Endometrium (tissue), 2 donors: ENCODE measurements at regions not wholly inside any gene's neighbourhood (a gene's known extent, or its start where the extent isn't known, plus 50 kb on each side); places are given as distances from the start of the nearest gene placed in this dataset.

Experiments used
- FAIRE-seq: peaks from 2 replicates; lab custom pipeline; 2012; peaks lifted over from hg19 to GRCh38; lab: Jason Lieb, UNC
- donor health status: control.
- donor health status: control.

GRCh38 chr2:239586651-239587310 is 186.0 kb upstream of the HDAC4 start:
- FAIRE-seq: no peak

- no peak for FAIRE-seq
Measured at GRCh38 chr2:239585422-239585821, 184.6 kb upstream of the HDAC4 start.

DNA sequence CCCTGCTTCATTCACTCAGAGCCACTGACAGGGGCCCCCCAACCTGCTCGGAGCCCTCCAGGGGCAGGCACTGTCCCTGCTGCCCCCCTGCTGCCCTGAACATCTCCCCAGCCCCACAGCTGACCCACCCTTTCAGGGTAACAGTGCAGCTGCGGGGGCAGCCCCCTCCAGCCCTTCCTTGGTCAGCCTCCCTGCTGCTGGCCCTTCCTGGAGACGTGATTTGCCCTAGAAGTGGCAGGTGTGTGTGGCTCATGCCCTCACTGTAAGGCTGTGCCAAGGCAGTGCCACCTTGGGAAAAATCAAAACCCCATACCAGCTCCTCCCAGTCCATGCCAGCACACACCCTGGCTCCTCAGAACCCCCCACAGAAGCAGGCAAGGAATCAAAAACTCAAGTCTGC is 184.2 kb upstream of the HDAC4 start:
- FAIRE-seq: no peak

- FAIRE-seq: no peak
Measured at GRCh38 chr2:239583879-239584859, 183.3 kb upstream of the HDAC4 start.

DNA sequence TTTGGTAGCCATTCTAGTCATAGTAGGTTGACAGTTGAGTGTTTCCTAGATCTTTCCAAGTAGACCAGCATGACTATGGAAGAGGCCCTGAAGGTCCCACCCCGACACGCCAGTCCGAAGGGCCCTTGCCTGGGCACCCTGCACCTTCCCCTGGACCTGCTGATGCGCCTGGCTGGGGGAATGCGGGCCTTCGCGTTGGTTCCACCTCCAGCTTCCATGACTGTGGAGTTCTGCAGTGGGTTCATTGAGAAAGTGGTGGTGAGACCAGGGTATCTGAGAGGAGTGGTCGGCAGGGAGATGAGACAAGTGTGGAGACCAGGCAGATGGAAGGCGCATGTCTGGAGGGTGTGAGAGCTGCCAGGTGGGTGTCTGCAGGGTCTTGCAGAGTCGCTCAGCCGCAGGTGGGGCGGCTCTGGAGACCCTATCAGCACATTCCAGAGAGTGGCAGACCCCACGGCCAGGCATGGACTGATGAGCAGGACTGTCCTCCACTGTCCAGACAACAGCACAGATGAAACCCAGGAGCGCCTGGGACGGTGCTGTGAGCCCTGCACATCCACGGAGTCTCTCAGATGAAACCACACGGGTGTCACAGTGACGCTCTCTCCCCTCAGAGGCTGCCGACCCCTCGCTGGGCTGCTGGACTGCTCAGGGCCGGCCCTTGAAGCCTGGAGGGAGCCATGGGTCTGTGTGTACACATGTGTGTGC is 182.5 kb upstream of the HDAC4 start:
- FAIRE-seq: no peak

DNA sequence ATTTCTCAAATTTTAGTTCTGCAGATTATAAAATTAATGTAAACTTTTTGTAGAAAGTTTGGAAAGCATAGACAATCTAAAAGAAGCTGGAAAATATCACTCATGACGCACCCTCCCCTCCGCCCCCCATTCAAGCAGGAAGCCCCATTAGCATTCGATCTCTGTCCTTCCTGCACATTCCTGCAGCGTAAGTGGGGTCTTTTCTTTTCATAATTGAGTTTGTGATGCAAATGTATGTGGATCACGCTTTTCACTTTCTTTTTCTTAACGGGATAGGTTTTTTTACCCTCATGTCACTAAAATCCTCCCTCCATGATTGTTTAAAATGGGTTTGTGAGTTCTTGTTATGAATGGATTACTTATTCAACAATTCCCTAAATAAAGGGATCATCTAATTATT is 181.7 kb upstream of the HDAC4 start:
- no peak for FAIRE-seq

DNA sequence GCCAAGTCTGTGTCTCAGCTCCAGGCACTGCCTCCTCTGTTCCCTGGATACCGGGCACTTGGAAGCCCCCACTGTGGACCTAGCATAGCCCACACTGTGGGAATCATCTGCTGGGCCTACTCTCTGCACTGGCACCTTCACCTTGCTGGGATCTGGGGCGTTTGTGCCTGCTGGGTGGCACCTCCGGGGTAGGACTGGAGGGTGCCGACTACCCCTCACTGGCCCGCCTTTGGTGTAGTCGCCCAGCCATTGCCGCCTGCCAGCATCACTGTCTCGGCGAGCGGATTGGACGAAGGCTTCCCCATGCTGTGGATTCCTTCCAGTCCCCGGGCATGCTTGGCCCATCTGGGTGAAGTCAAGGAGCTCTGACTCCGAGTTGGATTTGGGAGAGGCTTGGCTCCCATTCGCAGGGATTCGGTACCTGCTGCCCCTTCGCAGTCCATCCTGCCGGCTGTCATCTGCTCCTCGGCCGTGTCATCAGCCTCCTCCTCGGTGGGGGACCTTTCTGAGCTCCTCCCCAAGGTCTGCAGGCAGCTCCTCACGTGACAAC is 180.6 kb upstream of the HDAC4 start:
- FAIRE-seq: no peak

- no peak for FAIRE-seq
Measured at GRCh38 chr2:239580199-239580527, 179.3 kb upstream of the HDAC4 start.

DNA sequence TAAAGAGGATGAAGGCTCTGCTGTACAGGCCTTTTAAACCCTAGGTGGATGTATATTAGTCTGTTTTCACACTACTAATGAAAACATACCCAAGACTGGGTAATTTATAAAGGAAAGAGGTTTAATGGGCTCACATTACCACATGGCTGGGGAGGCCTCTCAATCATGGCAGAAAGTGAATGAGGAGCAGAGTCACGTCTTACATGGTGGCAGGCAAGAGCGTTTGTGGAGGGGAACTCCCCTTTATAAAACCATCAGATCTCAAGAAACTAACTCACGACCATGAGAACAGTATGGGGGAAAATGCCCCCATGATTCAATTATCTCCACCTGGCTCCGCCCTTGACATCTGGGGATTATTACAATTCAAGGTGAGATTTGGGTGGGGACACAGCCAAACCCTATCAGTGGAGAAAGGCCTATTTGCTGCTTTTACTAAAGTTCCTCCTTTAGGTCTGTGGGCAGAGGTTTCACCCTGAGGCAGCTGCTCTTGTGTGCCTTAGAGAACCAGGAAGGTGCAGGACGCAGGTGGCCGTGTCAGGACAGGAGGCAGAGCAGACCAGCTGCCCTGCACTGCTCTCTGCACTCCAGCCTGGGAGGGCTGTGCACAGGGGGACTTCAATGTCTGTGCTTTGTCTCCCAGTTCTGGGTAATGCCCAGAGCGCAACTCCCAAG is 178.8 kb upstream of the HDAC4 start:
- no peak for FAIRE-seq

DNA sequence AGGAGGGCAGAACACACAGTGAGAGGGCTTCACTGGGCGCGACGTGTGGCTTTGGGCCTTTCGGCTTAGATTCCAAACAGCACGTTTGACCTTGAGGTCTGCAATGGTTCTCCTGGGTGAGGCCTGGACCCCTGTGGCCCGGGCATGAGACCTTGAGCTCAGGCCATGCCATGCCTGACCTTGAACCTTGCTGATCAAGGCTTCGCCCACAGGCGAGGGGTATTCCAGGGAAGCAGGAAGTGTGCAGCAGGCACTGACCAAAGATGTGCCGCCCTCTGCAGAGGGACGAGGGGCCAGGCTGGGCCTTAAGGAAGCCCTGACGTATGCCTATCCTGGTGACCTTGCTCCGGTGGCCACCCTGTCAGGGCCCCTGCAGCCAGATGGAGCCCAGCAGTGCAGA is 178.3 kb upstream of the HDAC4 start:
- no peak for FAIRE-seq

- no peak for FAIRE-seq
Measured at GRCh38 chr2:239578381-239578780, 177.6 kb upstream of the HDAC4 start.

DNA sequence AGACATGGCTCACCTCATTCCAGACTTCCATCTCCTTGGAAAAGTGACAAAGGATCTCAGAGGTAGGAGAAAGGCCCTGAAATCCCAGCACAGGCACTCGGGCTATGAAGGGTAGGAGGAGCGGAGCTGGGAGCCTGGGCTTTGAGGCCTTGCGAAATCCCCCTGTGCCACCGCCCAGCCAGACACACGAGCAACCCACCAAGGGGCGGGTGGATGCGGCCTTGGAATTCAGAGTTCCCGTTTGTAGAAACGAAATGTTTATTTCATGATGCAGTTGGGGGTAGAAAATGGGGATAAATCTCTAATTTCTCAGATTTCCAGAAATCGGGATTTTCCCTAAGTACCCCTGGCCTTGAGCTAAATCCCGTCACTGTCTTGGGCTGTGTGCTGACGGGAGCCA is 177.1 kb upstream of the HDAC4 start:
- FAIRE-seq: no peak

- peak; percentile 89 for FAIRE-seq
Measured at GRCh38 chr2:239576784-239577685, 176.2 kb upstream of the HDAC4 start.

DNA sequence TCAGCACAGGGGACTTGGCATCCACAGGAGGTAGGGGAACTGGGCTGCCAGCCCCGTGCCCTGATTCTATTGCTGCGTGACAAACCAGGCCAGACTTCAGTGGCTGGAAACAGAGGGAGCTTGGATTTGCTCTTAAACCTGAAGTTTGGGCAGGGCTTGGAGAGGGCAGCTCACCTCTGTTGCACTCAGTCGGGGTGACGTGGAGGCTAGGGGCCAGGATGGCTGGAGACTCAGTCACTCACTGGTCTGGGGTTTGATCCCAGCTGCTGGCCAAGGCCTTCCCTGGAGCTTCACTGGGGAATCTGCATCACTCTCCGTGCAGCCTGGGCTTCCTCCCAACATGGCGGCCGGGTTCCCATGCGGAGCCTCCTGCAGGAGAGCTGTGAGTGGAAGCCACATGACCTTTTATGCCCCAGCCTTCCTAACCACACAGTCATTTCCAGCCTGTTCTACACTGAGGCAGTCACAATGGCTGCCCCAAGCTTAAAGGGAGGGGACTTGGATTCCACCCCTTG is 175.2 kb upstream of the HDAC4 start:
- no peak for FAIRE-seq

DNA sequence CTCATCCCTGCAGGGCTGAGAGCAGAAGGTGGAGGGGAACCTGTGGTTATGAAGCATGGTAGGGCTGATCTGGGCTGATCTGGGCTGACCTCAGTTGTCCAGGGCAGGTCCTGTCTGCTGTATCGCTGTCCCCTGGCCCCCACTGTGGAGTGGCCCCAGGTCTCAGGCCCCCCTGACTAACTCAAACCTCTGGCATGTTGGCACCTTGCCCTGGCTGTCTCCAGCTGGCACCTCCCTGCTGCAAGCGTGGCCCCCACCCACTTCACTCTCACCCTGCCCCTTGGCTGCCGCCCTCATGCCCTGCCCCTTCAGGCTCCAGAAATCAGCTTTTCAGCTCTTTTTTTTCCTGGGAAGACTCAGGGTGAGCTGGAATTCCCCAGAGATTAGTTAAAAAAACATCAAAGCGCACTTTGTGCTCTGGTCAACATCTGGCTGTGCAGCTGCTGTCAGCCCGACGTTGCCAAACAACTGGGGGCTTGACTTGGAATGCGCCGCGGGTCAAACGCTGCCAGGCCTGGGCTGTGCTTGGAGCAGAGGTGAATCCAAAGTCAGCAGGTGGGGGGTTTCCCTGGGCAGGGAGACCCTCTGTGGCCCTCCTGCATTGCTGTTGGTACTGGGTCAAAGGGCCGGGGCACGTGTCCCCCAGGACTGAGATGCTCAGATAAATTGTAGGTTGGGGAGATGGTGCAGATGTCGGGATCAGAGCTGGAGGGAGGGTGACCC is 173.8 kb upstream of the HDAC4 start:
- no peak for FAIRE-seq

- no peak for FAIRE-seq
Measured at GRCh38 chr2:239574054-239574433, 173.2 kb upstream of the HDAC4 start.

- no peak for FAIRE-seq
Measured at GRCh38 chr2:239570971-239571520, 170.2 kb upstream of the HDAC4 start.

DNA sequence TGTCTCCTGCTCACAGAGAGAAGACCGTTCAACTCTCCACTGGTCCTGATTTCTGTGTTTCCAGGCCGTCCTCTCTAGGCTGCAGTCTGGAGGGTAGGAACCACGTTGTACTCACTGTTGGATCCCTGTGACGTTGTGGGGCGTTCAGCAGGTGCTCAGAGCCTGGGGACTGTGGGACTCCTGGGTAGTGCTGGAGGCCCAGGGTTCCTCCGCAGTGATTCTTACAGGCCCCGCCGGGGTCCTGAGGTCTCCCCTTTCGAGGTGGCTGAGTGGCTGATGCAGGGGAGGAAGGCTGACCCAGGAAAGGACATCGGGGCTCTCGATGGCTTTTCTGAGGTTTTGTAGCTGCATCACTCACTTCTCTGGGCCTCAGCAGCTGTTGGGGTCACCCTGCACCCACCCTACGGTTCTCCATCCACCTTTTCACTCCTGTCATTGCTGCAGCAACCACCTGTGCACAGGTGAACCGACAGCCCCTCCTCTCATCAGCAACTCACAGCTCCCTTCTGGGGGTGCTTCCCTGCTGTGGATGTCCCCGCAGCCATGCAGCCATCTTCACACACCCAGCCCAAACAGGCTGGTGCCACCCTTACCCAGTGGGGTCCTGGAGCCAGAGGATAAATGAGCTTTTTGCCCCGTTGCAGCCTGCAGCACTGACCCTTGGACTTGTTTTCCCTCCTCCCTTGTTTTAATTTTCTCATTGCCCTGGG is 169.6 kb upstream of the HDAC4 start:
- FAIRE-seq: no peak

DNA sequence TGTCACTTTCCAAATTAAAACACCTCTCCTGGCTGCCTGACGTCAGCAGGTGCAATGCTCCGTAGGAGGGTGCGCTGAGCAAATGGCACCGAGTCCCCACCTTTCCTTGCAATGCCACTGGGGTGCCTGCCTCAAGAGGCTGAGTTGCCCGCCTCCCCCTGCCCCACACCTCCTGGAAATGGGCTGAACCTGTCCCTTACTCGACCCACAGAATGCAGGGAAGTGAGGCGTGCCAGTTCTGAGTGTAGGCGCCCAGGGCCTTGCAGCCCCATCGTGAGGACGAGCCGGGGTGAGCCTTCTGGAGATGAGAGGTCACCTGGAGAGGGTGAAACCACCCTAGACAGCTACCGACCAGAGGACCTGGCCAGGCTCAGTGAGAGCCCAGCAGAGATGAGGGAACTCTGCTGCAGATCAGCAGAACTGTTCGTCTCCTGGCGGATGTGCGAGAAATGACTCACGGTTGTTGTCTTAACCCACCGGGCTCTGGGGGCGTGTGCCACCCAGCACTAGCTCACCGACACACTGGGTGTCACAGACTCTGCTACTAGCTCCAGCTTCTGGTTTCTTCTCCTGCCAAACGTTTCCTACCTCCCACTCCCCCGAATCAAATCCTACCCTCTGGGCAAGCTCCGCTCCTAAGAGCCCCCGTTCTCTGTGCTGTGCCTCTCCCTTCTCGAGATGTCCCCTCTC is 168.7 kb upstream of the HDAC4 start:
- no peak for FAIRE-seq
